NB4 (cell line): ENCODE measurements at regions not wholly inside any gene's neighbourhood (a gene's known extent, or its start where the extent isn't known, plus 50 kb on each side); places are given as distances from the start of the nearest gene placed in this dataset.

ENCODE experiments used
- DNase-seq: peaks from one replicate; pipeline ENCODE4 v3.0.0; 2010; ENCODE audit warnings: low read depth
- H3K4me3 ChIP-seq: one replicate; pipeline ENCODE4 v1.5.1; 2011; ENCODE audit warnings: mild to moderate bottlenecking, low read depth, low read length, moderate library complexity
- CTCF ChIP-seq: IDR thresholded peaks from one replicate; pipeline ENCODE4 v1.5.1; 2012; ENCODE audit warnings: low read depth, low read length
- MAX ChIP-seq: IDR thresholded peaks from 2 replicates; pipeline ENCODE4 v1.6.1; 2011; ENCODE audit warnings: low read depth, low read length
- MYC ChIP-seq: IDR thresholded peaks from 2 replicates; pipeline ENCODE4 v1.6.1; 2011; ENCODE audit warnings: low read depth, low read length
- POLR2A ChIP-seq: IDR thresholded peaks from 2 replicates; pipeline ENCODE4 v1.6.1; 2011; ENCODE audit warnings: mild to moderate bottlenecking; ENCODE audit not compliant: insufficient read length; ENCODE audit errors: extremely low read depth

GRCh38 chr6:76465410-76465809 is 392.9 kb upstream of the IMPG1 start:
- TF ChIP-seq MAX (no peak), MYC (no peak), CTCF (no peak)
- no peak for DNase-seq
- H3K4me3 ChIP-seq = no peak overlapping the region

GRCh38 chr6:76453270-76453669 is 380.8 kb upstream of the IMPG1 start:
- H3K4me3 ChIP-seq = no peak overlapping the region
- no peak for TF ChIP-seq CTCF
- TF ChIP-seq MYC = no peak
- no peak for TF ChIP-seq MAX
- no peak for TF ChIP-seq POLR2A
- no peak for DNase-seq

- no peak for DNase-seq
- TF ChIP-seq CTCF (no peak), POLR2A (no peak), MAX (no peak), MYC (no peak)
- H3K4me3 ChIP-seq = no peak overlapping the region
Measured at GRCh38 chr6:76451926-76452709, 379.7 kb upstream of the IMPG1 start.

- no peak overlapping the region for H3K4me3 ChIP-seq
- no peak for TF ChIP-seq MAX
- no peak for TF ChIP-seq MYC
- no peak for TF ChIP-seq POLR2A
- no peak for TF ChIP-seq CTCF
- no peak for DNase-seq
Measured at GRCh38 chr6:76448109-76448508, 375.6 kb upstream of the IMPG1 start.

- DNase-seq = no peak
- H3K4me3 ChIP-seq = no peak overlapping the region
- no peak for TF ChIP-seq MAX
- no peak for TF ChIP-seq MYC
- no peak for TF ChIP-seq POLR2A
- TF ChIP-seq CTCF = no peak
Measured at GRCh38 chr6:76441875-76442274, 369.4 kb upstream of the IMPG1 start.
